Activated T-cell treated with anti-CD3 and anti-CD28 coated beads, Interleukin-2, amount 50 U/mL, for 24 hours (primary cell): ENCODE measurements at regions not wholly inside any gene's neighbourhood (a gene's known extent, or its start where the extent isn't known, plus 50 kb on each side); places are given as distances from the start of the nearest gene placed in this dataset.

ENCODE experiments used
- DNase-seq: peaks from one replicate; pipeline ENCODE4 v3.0.0-alpha.2; 2020
- H3K27ac Mint-ChIP-seq: 2 replicates; pipeline ENCODE4 v1.8.0; 2020; ENCODE audit warnings: mild to moderate bottlenecking, mixed read lengths
- H3K27me3 Mint-ChIP-seq: 2 replicates; pipeline ENCODE4 v1.8.0; 2020; ENCODE audit warnings: mixed read lengths
- H3K36me3 Mint-ChIP-seq: 2 replicates; pipeline ENCODE4 v1.8.0; 2020; ENCODE audit warnings: low read depth, mixed read lengths
- H3K4me1 Mint-ChIP-seq: 2 replicates; pipeline ENCODE4 v1.8.0; 2020; ENCODE audit warnings: low read depth, mixed read lengths
- H3K4me3 Mint-ChIP-seq: 2 replicates; pipeline ENCODE4 v1.8.0; 2020; ENCODE audit warnings: mild to moderate bottlenecking, moderate library complexity, mixed read lengths
- H3K9me3 Mint-ChIP-seq: 2 replicates; pipeline ENCODE4 v1.8.0; 2020; ENCODE audit warnings: mixed read lengths

GRCh38 chr5:66406761-66407336 lies 189.3 kb upstream of the MAST4 start:
- Mint-ChIP-seq H3K27me3 (peaks cover 27% of the 10 kb centered on the region), H3K9me3 (no peaks in the 10 kb centered on the region), H3K4me1 (no peaks in the 10 kb centered on the region), H3K27ac (no peak overlapping the region), H3K36me3 (no peaks in the 10 kb centered on the region), H3K4me3 (no peak overlapping the region)
- DNase-seq = no peak

GRCh38 chr5:66407765-66408164 lies 188.4 kb upstream of the MAST4 start:
- no peaks in the 10 kb centered on the region for H3K4me1 Mint-ChIP-seq
- DNase-seq = no peak
- no peak overlapping the region for H3K4me3 Mint-ChIP-seq
- peaks cover 25% of the 10 kb centered on the region for H3K27me3 Mint-ChIP-seq
- H3K9me3 Mint-ChIP-seq = no peaks in the 10 kb centered on the region
- H3K27ac Mint-ChIP-seq = no peak overlapping the region
- no peaks in the 10 kb centered on the region for H3K36me3 Mint-ChIP-seq

GRCh38 chr5:66408576-66408975 lies 187.6 kb upstream of the MAST4 start:
- no peak overlapping the region for H3K27ac Mint-ChIP-seq
- no peaks in the 10 kb centered on the region for H3K4me1 Mint-ChIP-seq
- no peaks in the 10 kb centered on the region for H3K9me3 Mint-ChIP-seq
- H3K27me3 Mint-ChIP-seq = peaks cover 21% of the 10 kb centered on the region
- no peak for DNase-seq
- no peak overlapping the region for H3K4me3 Mint-ChIP-seq
- H3K36me3 Mint-ChIP-seq = no peaks in the 10 kb centered on the region

- Mint-ChIP-seq H3K27ac (no peak overlapping the region), H3K4me1 (no peaks in the 10 kb centered on the region), H3K9me3 (no peaks in the 10 kb centered on the region), H3K36me3 (no peaks in the 10 kb centered on the region), H3K27me3 (peaks cover 18% of the 10 kb centered on the region), H3K4me3 (no peak overlapping the region)
- DNase-seq = no peak
Measured at GRCh38 chr5:66410122-66410521, 186.1 kb upstream of the MAST4 start.

GRCh38 chr5:66411701-66412100 lies 184.5 kb upstream of the MAST4 start:
- DNase-seq = no peak
- Mint-ChIP-seq H3K27ac (no peak overlapping the region), H3K27me3 (peaks cover 11% of the 10 kb centered on the region), H3K9me3 (no peaks in the 10 kb centered on the region), H3K4me1 (no peaks in the 10 kb centered on the region), H3K4me3 (no peak overlapping the region), H3K36me3 (no peaks in the 10 kb centered on the region)

- H3K4me3 Mint-ChIP-seq = no peak overlapping the region
- no peaks in the 10 kb centered on the region for H3K36me3 Mint-ChIP-seq
- no peak overlapping the region for H3K27ac Mint-ChIP-seq
- peaks cover 5% of the 10 kb centered on the region for H3K27me3 Mint-ChIP-seq
- H3K9me3 Mint-ChIP-seq = no peaks in the 10 kb centered on the region
- DNase-seq = no peak
- H3K4me1 Mint-ChIP-seq = no peaks in the 10 kb centered on the region
Measured at GRCh38 chr5:66413931-66414330, 182.3 kb upstream of the MAST4 start.

GRCh38 chr5:66415208-66415607 lies 181.0 kb upstream of the MAST4 start:
- Mint-ChIP-seq H3K27me3 (peaks cover 12% of the 10 kb centered on the region), H3K9me3 (no peaks in the 10 kb centered on the region), H3K27ac (no peak overlapping the region), H3K4me3 (no peak overlapping the region), H3K36me3 (no peaks in the 10 kb centered on the region), H3K4me1 (no peaks in the 10 kb centered on the region)
- no peak for DNase-seq

- H3K27ac Mint-ChIP-seq = no peak overlapping the region
- no peaks in the 10 kb centered on the region for H3K4me1 Mint-ChIP-seq
- H3K4me3 Mint-ChIP-seq = no peak overlapping the region
- no peaks in the 10 kb centered on the region for H3K36me3 Mint-ChIP-seq
- DNase-seq = no peak
- peaks cover 12% of the 10 kb centered on the region for H3K27me3 Mint-ChIP-seq
- H3K9me3 Mint-ChIP-seq = no peaks in the 10 kb centered on the region
Measured at GRCh38 chr5:66416698-66417097, 179.5 kb upstream of the MAST4 start.

- no peaks in the 10 kb centered on the region for H3K4me1 Mint-ChIP-seq
- peaks cover 3% of the 10 kb centered on the region for H3K9me3 Mint-ChIP-seq
- no peaks in the 10 kb centered on the region for H3K36me3 Mint-ChIP-seq
- H3K27ac Mint-ChIP-seq = no peak overlapping the region
- peaks cover 12% of the 10 kb centered on the region for H3K27me3 Mint-ChIP-seq
- no peak for DNase-seq
- no peak overlapping the region for H3K4me3 Mint-ChIP-seq
Measured at GRCh38 chr5:66417781-66418180, 178.4 kb upstream of the MAST4 start.

GRCh38 chr5:66423484-66423883 lies 172.7 kb upstream of the MAST4 start:
- no peak for DNase-seq
- Mint-ChIP-seq H3K27me3 (peaks cover 8% of the 10 kb centered on the region), H3K9me3 (peaks cover 7% of the 10 kb centered on the region), H3K4me1 (no peaks in the 10 kb centered on the region), H3K36me3 (no peaks in the 10 kb centered on the region), H3K4me3 (no peak overlapping the region), H3K27ac (no peak overlapping the region)

GRCh38 chr5:66425842-66426241 lies 170.4 kb upstream of the MAST4 start:
- Mint-ChIP-seq H3K4me1 (no peaks in the 10 kb centered on the region), H3K4me3 (no peak overlapping the region), H3K27me3 (peaks cover 18% of the 10 kb centered on the region), H3K36me3 (no peaks in the 10 kb centered on the region), H3K27ac (no peak overlapping the region), H3K9me3 (peaks cover 7% of the 10 kb centered on the region)
- DNase-seq = no peak

- no peak for DNase-seq
- Mint-ChIP-seq H3K36me3 (no peaks in the 10 kb centered on the region), H3K4me1 (no peaks in the 10 kb centered on the region), H3K9me3 (peaks cover 7% of the 10 kb centered on the region), H3K27ac (no peak overlapping the region), H3K27me3 (peaks cover 19% of the 10 kb centered on the region), H3K4me3 (no peak overlapping the region)
Measured at GRCh38 chr5:66426259-66427138, 169.7 kb upstream of the MAST4 start.

- H3K27ac Mint-ChIP-seq = no peak overlapping the region
- no peaks in the 10 kb centered on the region for H3K4me1 Mint-ChIP-seq
- no peaks in the 10 kb centered on the region for H3K36me3 Mint-ChIP-seq
- H3K27me3 Mint-ChIP-seq = peaks cover 19% of the 10 kb centered on the region
- H3K4me3 Mint-ChIP-seq = no peak overlapping the region
- peaks cover 8% of the 10 kb centered on the region for H3K9me3 Mint-ChIP-seq
- no peak for DNase-seq
Measured at GRCh38 chr5:66427139-66427442, 169.1 kb upstream of the MAST4 start.

GRCh38 chr5:66436721-66437120 lies 159.5 kb upstream of the MAST4 start:
- H3K27me3 Mint-ChIP-seq = peaks cover 7% of the 10 kb centered on the region
- H3K4me1 Mint-ChIP-seq = peaks cover 18% of the 10 kb centered on the region
- H3K27ac Mint-ChIP-seq = no peak overlapping the region
- peaks cover 2% of the 10 kb centered on the region for H3K9me3 Mint-ChIP-seq
- H3K4me3 Mint-ChIP-seq = no peak overlapping the region
- H3K36me3 Mint-ChIP-seq = no peaks in the 10 kb centered on the region
- DNase-seq = no peak

- Mint-ChIP-seq H3K27me3 (peaks cover 7% of the 10 kb centered on the region), H3K4me1 (peaks cover 18% of the 10 kb centered on the region), H3K36me3 (no peaks in the 10 kb centered on the region), H3K9me3 (no peaks in the 10 kb centered on the region), H3K27ac (no peak overlapping the region), H3K4me3 (no peak overlapping the region)
- DNase-seq = no peak
Measured at GRCh38 chr5:66438087-66438486, 158.1 kb upstream of the MAST4 start.
